Endothelial cell of hepatic sinusoid (primary cell): ENCODE measurements at regions not wholly inside any gene's neighbourhood (a gene's known extent, or its start where the extent isn't known, plus 50 kb on each side); places are given as distances from the start of the nearest gene placed in this dataset.
"Not testable (repeated sequence)": the region's sequence is repeated elsewhere in the genome, so short reads cannot be mapped to it uniquely, and the experiment has no call there.

Source experiments
- in situ Hi-C: cut with HindIII; loops from 2 replicates; pipeline ENCODE4 v1.10.0; 2017; ENCODE audit warnings: low sequenced_read_pairs

DNA sequence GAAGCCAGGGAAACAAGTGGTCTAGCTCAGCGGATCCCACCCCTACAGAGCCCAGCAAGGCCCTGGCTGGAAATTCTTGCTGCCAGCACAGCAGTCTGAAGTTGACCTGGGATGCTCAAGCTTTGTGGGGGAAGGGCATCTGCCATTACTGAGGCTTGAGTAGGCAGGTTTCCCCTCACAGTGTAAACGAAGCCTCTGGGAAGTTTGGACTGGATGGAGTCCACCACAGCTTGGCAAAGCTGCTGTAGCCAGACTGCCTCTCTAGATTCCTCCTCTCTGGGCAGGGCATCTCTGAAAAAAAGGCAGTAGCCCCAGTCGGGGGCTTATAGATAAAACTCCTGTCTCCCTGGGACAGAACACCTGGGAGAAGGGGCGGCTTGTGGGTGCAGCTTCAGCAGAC is 365.9 kb upstream of the SALL1 start:
- in situ Hi-C loops: not testable (repeated sequence)

DNA sequence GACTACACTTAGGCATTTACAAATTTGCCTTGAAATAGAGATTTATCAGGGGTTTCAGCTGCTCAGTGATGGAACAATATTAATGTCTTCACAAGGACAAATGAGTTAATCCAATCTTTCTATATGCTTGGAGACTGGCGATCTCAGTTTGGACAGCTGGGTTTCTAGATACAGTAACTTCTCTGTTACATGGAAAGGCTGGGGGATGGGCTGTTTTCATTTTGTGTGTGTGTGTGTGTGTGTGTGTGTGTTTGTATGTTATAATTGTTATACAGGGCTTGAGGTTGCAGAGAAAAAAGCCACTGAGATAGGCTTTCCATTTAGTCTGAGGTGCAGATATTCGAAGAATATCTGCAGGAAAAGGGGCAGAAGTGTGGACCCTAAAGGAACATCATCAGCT is 359.3 kb upstream of the SALL1 start:
- in situ Hi-C loops: no loop called here

DNA sequence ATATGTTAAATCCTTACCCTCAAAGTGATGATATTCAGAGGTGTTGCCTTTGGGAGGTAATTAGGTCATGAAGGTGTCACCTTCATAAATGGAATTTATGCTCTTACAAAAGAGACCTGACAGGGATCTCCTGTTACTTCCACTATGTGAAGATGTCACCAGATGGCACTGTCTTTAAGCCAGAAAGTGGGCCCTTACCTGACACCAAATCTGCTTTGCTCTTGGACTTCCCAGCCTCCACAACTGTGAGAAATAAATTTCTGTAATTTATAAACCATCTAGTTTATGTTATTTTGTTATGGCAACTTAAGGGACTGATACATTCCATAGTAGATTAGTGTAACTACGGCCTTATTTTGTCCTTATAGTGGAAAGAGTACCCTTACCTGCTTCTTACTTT is 358.3 kb upstream of the SALL1 start:
- in situ Hi-C loops: no loop called here

DNA sequence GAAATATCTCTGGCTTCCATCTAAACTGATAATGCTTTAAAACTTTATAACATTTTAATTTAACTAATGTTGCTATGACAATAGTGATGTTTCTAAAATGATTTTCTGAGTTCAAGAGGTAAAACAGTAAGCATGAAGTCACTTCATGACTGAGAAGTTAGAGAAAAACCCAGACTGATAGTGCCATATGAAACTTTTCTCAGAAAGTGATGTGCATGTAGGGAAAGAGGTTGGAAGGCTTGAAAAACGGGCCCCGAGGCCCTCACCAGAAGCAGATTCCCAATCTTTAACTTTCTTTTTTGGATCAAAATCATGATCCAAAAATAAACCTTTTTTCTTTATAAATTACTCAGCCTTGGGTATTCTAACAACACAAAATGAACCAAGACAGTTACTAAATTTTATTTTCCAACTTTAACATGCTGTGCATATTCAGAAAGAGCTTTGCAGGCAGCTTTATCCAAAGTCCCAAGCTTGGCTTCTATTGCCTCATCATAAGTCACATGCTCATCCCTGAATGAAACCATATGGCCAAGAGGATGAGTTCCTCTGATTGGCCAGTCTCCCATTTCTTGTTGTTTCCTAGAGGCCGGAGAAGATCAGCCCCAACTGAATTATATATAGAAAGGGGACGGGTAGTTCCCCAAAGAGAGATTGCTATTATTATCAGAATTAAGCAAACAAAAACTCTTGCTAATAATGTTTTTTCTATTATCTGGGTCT is 357.6 kb upstream of the SALL1 start:
- in situ Hi-C loops: no loop called here

DNA sequence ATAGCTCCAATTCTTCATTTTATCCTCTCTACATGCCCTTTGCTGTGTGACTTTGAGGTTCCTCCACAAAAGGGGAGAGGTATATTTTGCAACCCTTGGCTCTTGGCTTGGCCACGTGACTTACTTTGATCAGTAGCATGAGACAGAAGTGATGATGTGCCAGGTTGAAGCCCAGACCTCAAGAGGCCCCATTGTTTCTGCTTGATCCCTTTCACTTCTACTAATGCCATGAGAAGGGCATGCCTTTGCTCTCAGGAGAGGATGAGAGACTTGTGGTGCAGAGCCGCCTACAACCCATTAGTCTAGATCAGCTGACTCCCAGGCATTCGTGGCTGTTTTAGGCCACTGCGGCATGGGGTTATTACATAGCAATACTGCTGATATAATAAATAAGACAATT is 356.2 kb upstream of the SALL1 start:
- in situ Hi-C loops: no loop called here

DNA sequence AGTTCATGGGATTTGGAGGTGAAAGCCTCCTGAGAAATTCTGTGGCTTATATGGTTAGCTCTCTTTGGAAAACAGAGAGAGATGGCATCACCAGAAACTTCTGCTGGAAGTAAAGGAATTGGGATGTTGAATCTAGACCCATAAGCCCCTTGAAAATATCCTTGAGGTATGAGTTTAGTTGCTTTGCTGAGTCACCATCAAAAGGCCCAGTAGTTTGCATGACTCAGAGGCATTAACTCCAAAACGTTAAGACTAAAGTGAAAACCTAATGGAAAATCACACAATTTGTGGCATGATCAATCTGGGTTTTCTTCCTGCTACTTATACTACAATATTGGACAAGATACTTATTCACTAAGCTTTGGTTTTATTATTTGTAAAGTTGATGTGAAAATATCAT is 349.2 kb upstream of the SALL1 start:
- in situ Hi-C loops: no loop called here

DNA sequence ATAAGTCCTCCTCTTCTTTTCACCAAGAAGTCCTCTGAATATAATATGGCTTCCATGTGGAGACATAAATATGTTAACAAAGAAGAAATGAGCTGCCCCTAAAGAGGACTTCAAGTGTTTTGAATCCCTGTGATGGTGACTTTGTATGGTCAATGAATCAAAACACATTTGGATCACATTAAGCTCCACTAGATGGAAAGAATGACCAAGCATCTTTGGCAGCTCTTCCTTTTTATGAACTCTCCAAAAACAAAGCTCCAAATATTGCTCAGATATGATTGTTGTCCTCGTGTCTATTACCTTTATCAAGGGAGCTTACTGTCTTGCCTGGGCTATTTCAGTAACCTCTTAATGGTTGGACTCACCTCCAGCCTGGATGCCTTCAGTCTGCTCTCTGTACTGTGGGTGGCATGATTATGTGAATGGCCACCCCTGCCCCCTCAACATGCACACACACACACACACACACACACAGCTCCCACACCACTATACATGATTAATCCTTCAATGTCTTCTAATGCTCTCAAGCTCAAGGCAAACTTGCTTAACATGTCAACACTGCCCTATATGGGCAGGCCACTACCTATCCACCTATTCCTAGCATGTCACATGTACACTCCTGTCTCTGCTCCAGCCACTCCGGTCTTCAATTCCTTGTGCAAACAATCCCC is 346.6 kb upstream of the SALL1 start:
- in situ Hi-C loops: no loop called here

DNA sequence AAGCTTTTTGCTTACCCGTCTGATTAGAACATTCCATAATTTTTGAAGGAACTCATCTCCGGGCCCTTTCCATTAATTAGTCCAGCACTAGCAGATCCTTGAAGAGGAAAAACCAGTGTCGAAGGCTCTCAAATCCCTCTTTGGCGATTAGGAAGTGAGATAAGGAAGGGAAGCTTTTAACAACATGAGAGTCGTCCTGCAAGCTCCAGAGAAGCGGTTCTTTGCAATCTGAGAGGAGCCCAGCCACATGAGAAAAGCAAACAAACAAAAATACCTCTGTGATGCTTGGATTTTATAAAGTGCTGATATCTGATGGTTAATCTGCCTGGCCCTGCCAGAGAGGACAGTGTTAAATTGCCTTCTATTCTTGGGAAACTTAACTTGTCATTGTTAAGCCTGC is 339.8 kb upstream of the SALL1 start:
- in situ Hi-C loops: no loop called here

DNA sequence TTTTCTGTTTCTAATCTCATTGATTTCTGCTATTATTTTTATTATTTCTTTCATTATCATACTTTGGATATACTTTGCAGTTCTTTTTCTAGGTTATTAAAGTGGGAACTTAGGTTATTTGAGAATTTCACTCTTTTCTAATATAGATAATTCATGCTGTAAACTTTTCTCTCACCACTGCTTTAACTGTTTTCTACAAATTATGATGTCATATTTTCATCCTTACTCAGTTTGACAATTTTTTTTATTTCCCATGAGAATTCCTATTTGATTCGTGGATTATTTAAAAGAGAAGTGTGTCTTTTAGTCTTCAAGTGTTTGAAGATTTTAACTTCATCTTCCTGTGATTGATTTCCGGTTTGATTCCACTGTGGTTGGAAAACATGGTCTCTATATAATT is 336.8 kb upstream of the SALL1 start:
- in situ Hi-C loops: no loop called here

DNA sequence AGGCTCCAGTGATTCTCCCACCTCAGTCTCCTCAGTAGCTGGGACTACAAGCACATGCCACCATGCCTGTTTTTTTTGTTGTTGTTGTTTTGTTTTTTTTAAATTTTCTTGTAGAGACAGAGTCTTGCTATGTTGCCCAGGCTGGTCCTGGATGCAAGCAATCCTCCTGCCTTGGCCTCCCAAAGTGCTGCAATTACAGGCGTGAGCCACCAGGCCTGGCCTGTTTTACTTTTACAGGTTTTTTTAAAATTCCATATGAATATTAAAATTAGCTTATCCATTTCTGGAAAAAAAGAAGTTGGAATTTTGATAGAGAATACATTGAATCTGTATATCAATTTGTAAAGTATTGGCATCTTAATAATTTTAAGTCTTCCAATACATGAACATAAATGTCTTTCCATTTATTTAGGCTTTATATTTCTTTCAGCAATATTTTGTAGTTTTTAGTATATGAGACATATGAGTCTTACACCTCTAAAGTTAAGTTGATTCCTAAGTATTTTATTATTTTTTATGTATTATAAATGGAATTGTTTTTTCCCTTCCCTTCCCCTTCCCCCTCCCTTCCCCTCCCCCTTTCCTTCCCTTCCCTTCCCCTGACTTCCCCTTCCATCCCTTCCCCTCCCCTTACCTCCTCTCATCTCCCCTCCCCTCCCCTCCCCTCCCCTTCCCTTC is 323.5 kb upstream of the SALL1 start:
- in situ Hi-C loops: no loop called here

DNA sequence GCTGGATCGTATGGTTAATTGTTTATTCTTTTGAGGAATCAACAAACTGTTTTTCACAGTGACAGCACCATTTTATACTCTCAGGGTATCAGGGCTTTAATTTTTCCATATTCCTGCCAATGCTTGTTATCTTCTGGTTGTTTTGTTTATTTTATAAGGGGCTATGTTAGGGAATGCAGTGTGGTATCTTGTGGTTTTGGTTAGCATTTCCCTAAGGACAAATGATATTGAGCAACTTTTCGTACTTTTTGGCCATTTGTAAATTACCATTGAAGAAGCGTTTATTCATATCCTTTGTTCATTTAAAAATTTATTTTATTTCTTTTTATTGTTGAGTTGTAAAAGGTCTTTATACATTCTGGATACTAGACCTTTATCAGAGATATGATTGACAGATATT is 322.0 kb upstream of the SALL1 start:
- in situ Hi-C loops: no loop called here

DNA sequence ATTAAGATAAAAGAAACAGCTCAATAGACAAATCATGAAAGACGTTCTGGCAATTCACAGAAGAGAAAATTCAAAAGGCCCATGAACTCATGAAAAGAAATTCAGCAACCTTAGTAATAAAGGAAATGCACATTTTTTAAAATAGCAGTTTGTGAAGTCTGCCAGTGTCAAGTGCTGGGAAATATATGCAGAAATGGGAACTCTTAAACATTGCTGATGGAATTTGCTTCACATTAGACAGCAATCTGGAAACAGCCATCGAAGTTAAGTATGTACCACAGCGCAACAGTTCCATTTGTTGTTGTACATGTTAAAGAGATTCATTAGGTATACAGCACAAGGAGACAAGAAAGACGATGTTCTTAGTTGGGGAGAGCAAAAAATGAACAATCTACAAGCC is 319.4 kb upstream of the SALL1 start:
- in situ Hi-C loops: no loop called here

DNA sequence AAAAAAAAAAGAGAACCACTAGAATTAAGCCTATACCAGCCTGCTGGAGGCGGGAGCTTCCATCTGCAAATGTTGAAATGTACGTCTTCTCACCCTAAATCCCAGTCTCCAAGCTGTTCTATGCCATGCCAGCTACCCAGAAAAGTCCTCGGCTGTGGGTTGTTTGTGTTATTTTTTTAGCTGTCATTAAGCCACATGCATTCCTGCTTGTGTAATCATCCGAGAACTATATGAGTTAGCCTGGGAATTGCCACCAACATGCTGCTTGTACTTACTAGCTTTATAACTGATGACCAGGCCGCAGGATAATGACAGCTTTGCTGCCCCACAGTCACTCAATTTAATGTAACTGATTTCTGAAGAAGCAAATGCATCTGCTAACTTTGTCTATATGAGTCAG is 313.9 kb upstream of the SALL1 start:
- in situ Hi-C loops: no loop called here

DNA sequence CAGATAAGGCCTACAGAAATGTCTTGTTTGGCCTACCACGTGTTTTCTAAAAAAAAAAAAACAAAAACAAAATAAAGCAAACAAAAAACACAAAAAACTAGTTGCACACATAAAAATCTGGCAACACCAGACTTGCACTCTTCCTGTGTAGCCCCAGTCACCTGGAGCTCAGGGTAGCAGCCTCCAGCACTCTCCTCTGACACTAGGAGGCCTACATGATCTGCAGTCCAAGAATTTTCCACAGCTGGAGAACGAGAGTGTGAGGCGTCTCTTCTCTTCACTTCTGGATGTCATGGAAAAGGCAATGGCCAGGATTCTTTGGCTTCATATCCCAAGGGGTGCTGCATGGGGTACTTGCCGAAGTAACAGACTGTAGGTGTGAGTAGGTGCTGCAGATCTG is 310.2 kb upstream of the SALL1 start:
- in situ Hi-C loops: no loop called here

DNA sequence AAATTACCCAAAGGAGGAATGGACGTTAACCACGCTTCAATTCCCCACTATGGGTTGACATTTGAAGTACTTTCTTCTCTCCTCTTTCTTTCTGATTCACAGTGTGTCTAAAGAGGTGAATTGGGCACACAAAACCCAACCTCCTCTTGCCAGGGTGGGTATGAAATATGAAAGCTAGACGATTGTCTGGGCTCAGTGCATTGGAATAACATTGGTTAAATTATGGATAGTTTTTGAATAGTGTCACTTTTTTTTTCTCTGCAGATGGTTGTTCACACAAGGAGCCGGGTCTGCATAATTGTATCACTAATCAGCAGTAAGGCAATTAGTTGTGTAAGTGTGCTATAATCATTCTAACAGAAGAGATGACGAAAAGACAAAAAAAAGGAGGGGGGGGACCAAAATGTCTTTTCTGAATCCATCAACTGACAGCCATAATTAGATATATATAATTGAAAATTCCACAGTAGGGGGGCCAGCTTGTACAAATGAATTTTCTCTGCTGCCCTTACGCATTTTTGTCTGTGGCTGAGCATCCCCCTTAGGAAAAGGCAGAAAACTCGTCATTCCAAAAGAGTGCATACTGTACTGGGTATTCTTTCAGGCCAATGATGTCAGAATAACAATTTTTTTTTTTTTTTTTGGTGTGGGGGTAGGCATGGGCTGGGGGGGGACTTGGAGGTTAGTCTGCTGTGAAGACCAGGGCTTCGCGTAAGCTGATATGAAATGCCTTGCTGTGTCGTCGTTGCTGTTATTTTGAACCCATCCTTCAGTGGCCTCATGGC is 307.5 kb upstream of the SALL1 start:
- in situ Hi-C loops: no loop called here

DNA sequence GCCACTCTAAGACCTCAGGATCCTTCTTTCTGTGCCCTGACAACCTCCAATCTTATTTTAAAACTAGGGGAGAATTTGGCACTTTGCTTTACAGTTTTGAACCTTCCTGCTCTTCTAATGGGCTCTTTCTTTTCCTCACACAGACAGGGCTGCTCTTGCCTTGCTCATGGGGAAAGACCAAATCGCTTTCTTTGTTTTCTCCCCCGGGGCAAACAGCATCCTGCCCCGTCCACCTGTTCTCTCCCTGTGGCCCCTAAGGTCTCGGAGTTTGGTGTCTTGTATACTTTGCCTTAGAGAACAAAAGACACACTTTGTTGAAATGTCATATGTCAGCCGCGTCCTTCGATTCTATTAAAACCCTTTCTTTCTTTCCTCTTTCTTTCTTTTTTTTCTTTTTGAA is 306.7 kb upstream of the SALL1 start:
- in situ Hi-C loops: no loop called here

DNA sequence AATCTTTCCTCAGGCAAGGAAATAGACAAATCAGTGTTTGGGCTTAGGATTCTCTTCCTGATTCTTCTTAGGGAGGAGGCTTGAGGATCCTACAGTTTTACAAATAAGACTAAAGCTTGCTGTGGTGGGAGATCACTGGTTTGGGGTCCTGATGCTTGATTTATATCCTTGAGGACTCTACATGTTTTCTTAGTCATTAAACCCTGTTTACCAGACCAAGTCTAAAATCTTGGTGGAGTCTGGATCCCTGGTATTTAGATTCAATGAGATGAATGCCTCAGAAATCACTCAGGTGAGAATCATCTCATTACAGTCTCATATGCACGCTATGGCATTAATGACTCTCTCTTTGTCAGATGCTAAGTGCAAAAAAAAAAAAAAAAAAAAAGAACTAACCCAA is 304.3 kb upstream of the SALL1 start:
- in situ Hi-C loops: no loop called here

DNA sequence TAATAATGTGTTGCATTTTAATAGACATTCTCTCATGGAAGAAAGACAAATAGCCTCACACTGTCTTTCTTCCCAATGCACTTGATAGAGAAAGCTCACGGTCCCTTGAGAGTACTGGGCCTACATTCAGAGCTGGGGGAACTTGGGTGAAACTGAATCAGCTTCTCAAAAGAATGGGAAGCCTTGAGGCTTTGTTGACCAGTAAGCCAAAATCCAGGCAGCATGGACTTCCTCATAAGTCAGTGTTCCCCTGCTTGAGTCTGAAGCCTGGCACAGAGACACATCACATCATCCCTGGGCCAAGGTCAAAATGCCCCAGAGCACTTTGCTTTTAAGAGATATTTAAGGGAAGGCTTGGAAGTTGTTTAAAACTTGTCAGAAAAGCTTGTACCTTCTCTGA is 302.2 kb upstream of the SALL1 start:
- in situ Hi-C loops: no loop called here

DNA sequence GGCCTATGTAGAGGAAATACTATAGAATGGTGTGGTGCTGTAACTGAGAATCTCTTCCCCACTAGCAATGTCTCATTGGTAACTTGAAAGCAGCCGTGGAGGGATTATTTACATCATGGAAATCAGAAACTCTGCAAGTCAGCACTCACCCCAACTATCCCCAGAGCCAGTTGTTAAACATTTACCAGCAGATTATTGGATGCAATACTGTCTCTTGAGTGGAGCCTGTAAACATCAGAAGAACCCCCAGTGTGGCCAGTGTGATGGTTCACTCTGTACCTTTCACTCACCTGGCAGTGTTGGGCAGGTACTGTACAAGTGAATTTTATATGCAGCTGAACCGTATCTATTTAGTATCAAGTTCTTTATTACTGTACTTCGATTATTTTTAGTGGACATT is 299.8 kb upstream of the SALL1 start:
- in situ Hi-C loops: no loop called here

DNA sequence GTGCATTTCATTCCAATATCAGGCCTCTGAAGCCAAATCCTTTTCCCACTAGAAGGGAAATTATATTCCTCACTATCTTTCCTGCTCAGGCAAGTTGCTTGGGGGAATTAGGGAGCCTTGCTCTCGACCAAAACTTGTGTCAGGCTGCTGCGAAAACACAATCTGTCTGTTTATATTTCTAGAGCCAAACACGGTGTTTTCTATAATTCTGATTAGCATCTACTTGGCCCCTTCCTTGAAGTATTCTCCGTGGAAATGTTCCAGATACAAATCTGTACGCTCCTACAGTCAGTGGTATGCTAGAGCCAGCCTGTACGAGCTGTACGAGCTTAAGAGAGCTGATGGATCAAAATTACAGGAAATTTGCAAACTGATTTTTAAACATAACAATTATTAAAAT is 299.3 kb upstream of the SALL1 start:
- in situ Hi-C loops: no loop called here

DNA sequence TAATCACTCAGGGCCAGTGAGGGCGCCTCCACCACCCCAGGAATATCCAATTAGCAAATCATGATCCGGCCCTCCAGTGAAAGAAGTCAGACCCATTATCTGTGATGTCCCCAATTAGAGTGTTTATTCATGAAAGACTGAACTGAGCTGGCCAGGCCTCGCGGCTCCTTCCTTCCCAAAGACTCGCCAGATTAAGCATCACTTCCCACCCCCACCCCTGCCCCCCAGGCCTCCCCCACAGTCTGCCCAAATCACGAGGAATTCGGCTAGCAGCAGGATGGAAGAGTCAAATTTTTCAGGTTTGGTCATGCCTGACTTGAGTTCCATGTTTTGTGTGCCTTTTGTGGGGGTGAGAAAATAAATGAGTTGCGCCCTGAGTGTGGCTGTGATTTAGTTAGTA is 298.4 kb upstream of the SALL1 start:
- in situ Hi-C loops: no loop called here

DNA sequence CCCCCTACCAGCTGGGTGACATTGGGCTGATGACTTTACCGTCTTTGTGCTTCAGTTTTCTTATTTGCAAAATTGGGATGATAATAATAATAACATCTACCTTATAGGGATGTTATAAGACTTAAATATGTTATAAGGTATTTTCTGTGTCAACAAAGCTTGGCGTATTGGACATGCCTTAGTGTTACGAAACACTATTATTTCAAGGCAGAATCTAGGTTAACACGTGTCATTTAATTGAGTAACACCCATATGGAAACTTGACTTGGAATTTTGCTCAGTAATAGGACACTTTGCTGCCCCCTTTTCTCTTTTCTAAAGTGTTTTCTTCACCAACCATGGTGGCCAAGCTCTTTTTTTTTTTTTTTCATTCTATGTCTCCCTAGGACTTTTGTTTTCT is 294.2 kb upstream of the SALL1 start:
- in situ Hi-C loops: no loop called here
